ENCODE measurements at regions not wholly inside any gene's neighbourhood (a gene's known extent, or its start where the extent isn't known, plus 50 kb on each side); places are given as distances from the start of the nearest gene placed in this dataset.

DNA sequence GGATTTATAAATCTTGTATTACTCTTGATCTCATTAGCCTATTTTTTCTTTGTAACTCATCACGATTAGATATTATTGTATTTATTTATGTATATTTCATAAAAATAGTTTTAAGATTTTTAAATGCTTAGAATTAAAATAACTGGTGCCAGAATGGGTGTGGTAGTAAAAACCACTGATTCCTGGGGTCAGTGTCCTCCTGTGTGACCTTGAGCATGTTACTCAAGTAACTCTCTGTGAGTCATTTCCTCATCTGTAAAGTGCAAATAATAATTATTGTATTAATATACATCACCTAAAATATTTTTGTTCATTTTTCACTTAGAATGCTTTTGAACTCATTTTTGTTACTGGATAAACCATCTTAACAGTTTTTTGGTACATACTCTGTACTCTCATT, 91.3 kb upstream of the TMEM229A start:
- no peak for DNase-seq
- ChIA-PET CTCF (no interaction called here), POLR2A (no interaction called here)
- Mint-ChIP-seq H3K27me3 (no peaks in the 10 kb centered on the region), H3K36me3 (ENCODE audit: low read depth) (no peaks in the 10 kb centered on the region), H3K4me1 (no peaks in the 10 kb centered on the region), H3K4me3 (no peak overlapping the region), H3K27ac (no peak overlapping the region), H3K9me3 (no peaks in the 10 kb centered on the region)
- intact Hi-C loops (cut with micrococcal nuclease) = no loop called here
- no peak for ATAC-seq (ENCODE audit: low read depth)
- TF ChIP-seq, protein P1, sequence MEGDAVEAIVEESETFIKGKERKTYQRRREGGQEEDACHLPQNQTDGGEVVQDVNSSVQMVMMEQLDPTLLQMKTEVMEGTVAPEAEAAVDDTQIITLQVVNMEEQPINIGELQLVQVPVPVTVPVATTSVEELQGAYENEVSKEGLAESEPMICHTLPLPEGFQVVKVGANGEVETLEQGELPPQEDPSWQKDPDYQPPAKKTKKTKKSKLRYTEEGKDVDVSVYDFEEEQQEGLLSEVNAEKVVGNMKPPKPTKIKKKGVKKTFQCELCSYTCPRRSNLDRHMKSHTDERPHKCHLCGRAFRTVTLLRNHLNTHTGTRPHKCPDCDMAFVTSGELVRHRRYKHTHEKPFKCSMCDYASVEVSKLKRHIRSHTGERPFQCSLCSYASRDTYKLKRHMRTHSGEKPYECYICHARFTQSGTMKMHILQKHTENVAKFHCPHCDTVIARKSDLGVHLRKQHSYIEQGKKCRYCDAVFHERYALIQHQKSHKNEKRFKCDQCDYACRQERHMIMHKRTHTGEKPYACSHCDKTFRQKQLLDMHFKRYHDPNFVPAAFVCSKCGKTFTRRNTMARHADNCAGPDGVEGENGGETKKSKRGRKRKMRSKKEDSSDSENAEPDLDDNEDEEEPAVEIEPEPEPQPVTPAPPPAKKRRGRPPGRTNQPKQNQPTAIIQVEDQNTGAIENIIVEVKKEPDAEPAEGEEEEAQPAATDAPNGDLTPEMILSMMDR (IDR thresholded peaks at IDR 0.05) = no peak

GRCh38 chr7:124120911-124121310, 88.0 kb upstream of the TMEM229A start:
- Mint-ChIP-seq H3K4me3 (no peak overlapping the region), H3K36me3 (ENCODE audit: low read depth) (no peaks in the 10 kb centered on the region), H3K4me1 (no peaks in the 10 kb centered on the region), H3K27me3 (no peaks in the 10 kb centered on the region), H3K27ac (no peak overlapping the region), H3K9me3 (peaks cover 3% of the 10 kb centered on the region)
- intact Hi-C loops (cut with micrococcal nuclease) = no loop called here
- ChIA-PET CTCF (no interaction called here), POLR2A (no interaction called here)
- no peak for DNase-seq
- TF ChIP-seq, protein P1 (IDR thresholded peaks at IDR 0.05) = no peak
- ATAC-seq (ENCODE audit: low read depth) = no peak

DNA sequence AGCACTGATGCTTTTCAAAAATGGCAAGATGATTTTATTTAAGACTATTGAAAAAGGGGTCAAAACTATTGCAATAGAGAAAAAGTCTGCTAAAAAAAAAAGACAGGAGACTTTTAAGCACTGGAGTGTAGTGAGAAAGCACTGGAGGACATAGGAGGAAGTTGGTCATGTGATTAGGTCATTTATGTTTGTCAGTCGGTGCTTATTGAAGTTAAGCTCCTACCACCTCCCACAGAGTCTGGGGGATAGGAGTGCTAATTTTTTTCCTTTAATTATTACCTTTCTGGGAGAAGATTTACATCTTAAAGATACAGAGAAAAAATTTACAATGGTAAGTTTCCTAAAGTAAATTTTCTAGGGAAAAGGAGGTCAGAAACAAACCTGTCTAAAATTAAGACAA, 80.2 kb upstream of the TMEM229A start:
- no peaks in the 10 kb centered on the region for H3K36me3 Mint-ChIP-seq (ENCODE audit: low read depth)
- no peaks in the 10 kb centered on the region for H3K4me1 Mint-ChIP-seq
- POLR2A ChIA-PET = no interaction called here
- CTCF ChIA-PET = no interaction called here
- TF ChIP-seq, protein P1 (IDR thresholded peaks at IDR 0.05) = no peak
- intact Hi-C loops (cut with micrococcal nuclease) = no loop called here
- ATAC-seq (ENCODE audit: low read depth) = no peak
- no peak overlapping the region for H3K27ac Mint-ChIP-seq
- no peaks in the 10 kb centered on the region for H3K27me3 Mint-ChIP-seq
- DNase-seq = no peak
- H3K9me3 Mint-ChIP-seq = peaks cover 5% of the 10 kb centered on the region
- H3K4me3 Mint-ChIP-seq = no peak overlapping the region

DNA sequence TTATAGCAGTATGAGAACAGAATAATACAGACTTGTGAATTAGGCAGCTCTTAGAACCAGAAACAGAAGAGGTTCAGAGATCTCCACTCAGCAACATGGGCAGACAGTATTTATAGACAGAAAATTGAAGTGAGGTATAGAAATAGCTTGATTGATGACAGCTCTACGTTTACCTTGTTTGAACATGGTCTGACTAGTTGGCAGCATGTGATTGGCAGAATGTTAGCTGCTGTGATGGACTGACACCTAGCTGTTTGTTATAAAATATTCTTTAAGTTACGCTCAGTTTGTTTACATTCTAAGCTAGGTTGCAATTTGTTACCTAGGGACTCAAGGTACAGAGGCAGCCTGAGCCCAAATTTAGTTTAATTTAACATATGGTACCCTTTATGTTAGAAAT, 73.7 kb upstream of the TMEM229A start:
- no peak overlapping the region for H3K27ac Mint-ChIP-seq
- H3K4me1 Mint-ChIP-seq = no peaks in the 10 kb centered on the region
- POLR2A ChIA-PET = no interaction called here
- H3K36me3 Mint-ChIP-seq (ENCODE audit: low read depth) = no peaks in the 10 kb centered on the region
- H3K4me3 Mint-ChIP-seq = no peak overlapping the region
- ATAC-seq (ENCODE audit: low read depth) = no peak
- intact Hi-C loops (cut with micrococcal nuclease) = no loop called here
- TF ChIP-seq, protein P1 (IDR thresholded peaks at IDR 0.05) = no peak
- no peak for DNase-seq
- peaks cover 1% of the 10 kb centered on the region for H3K27me3 Mint-ChIP-seq
- H3K9me3 Mint-ChIP-seq = peaks cover 5% of the 10 kb centered on the region
- CTCF ChIA-PET = no interaction called here

- no peak overlapping the region for H3K27ac Mint-ChIP-seq
- ChIA-PET POLR2A (no interaction called here), CTCF (no interaction called here)
- intact Hi-C loops (cut with micrococcal nuclease) = no loop called here
- DNase-seq (no peak), ATAC-seq (ENCODE audit: low read depth) (no peak)
- H3K36me3 Mint-ChIP-seq (ENCODE audit: low read depth) = no peaks in the 10 kb centered on the region
- no peak overlapping the region for H3K4me3 Mint-ChIP-seq
- no peaks in the 10 kb centered on the region for H3K27me3 Mint-ChIP-seq
- TF ChIP-seq, protein P1 (IDR thresholded peaks at IDR 0.05) = no peak
- no peaks in the 10 kb centered on the region for H3K4me1 Mint-ChIP-seq
- H3K9me3 Mint-ChIP-seq = peaks cover 5% of the 10 kb centered on the region
Observed at GRCh38 chr7:124101173-124101768, 68.4 kb upstream of the TMEM229A start.
